IMR-90 (cell line): ENCODE measurements at regions not wholly inside any gene's neighbourhood (a gene's known extent, or its start where the extent isn't known, plus 50 kb on each side); places are given as distances from the start of the nearest gene placed in this dataset.

Experiments
- ATAC-seq: fragments of 200-7000 bp; cut with Tn5 transposase; 2 replicates; pipeline ENCODE4 v1.9.1; 2020; ENCODE audit warnings: low read depth, mild to moderate bottlenecking, moderate library complexity
- BruUV-seq: library from RNA; stranded (reverse); fragments of 400-500 nt; replicated peaks from 2 replicates; lab custom pipeline; 2021; lab: Mats Ljungman, UMichigan
- CTCF ChIA-PET: fragments of 300-600 bp; formaldehyde crosslinking; extraction: SDS; loops from one replicate; lab custom pipeline; 2021; ENCODE audit warnings: antibody characterized with exemption; lab: Yijun Ruan, JAX
- POLR2A ChIA-PET: fragments of 300-600 bp; sonication (Branson Sonifier 250); formaldehyde crosslinking; loops from one replicate; lab custom pipeline; 2022; ENCODE audit warnings: antibody characterized with exemption; ENCODE audit not compliant: unreplicated experiment; lab: Charles Lee
- DNase-seq: peaks from one replicate; pipeline ENCODE4 v3.0.0; 2013
- H2AFZ ChIP-seq: replicated peaks from 2 replicates; pipeline ENCODE3; 2013; ENCODE audit warnings: low read length, mild to moderate bottlenecking; ENCODE audit not compliant: poor library complexity
- H2AK5ac ChIP-seq: 2 replicates; pipeline ENCODE4 v1.6.1; 2013; ENCODE audit warnings: low read depth, low read length, inconsistent platforms
- H2AK9ac ChIP-seq: replicated peaks from 2 replicates; pipeline ENCODE3; 2013; ENCODE audit warnings: mild to moderate bottlenecking, low read depth, low read length, moderate library complexity; ENCODE audit not compliant: poor library complexity
- H2BK120ac ChIP-seq: 2 replicates; pipeline ENCODE4 v1.6.1; 2013; ENCODE audit warnings: low read depth, low read length, inconsistent platforms
- H2BK15ac ChIP-seq: 3 replicates; pipeline ENCODE4 v1.6.1; 2013; ENCODE audit warnings: low read depth, low read length, inconsistent platforms
- H2BK20ac ChIP-seq: 2 replicates; pipeline ENCODE4 v1.6.1; 2013; ENCODE audit warnings: low read depth, mild to moderate bottlenecking, inconsistent platforms, low read length, moderate library complexity
- H2BK5ac ChIP-seq: 2 replicates; pipeline ENCODE4 v1.6.1; 2013; ENCODE audit warnings: mild to moderate bottlenecking, low read depth, low read length, inconsistent platforms; ENCODE audit not compliant: poor library complexity, severe bottlenecking
- H3K14ac ChIP-seq: replicated peaks from 2 replicates; pipeline ENCODE4 v1.6.1; 2013; ENCODE audit warnings: low read depth, low read length, inconsistent platforms
- H3K18ac ChIP-seq: 2 replicates; pipeline ENCODE4 v1.6.1; 2013; ENCODE audit warnings: low read depth, low read length, control low read depth
- H3K23ac ChIP-seq: 2 replicates; pipeline ENCODE4 v1.6.1; 2013; ENCODE audit warnings: low read depth, low read length, inconsistent platforms
- H3K27ac ChIP-seq: 2 replicates; pipeline ENCODE4 v1.5.1; 2013; ENCODE audit warnings: mild to moderate bottlenecking, control low read depth, low read length; ENCODE audit not compliant: insufficient read depth
- H3K27me3 ChIP-seq: 2 replicates; pipeline ENCODE4 v1.6.1; 2013; ENCODE audit warnings: low read length; ENCODE audit not compliant: control insufficient read depth, insufficient read depth
- H3K36me3 ChIP-seq: 2 replicates; pipeline ENCODE4 v1.6.1; 2013; ENCODE audit warnings: low read length, mixed read lengths; ENCODE audit not compliant: control insufficient read depth, insufficient read depth
- H3K4ac ChIP-seq: 2 replicates; pipeline ENCODE4 v1.6.1; 2013; ENCODE audit warnings: low read depth, low read length, inconsistent platforms
- H3K4me1 ChIP-seq: 2 replicates; pipeline ENCODE4 v1.6.1; 2013; ENCODE audit warnings: low read length, mixed read lengths; ENCODE audit not compliant: control insufficient read depth, insufficient read depth
- H3K4me2 ChIP-seq: 2 replicates; pipeline ENCODE4 v1.6.1; 2013; ENCODE audit warnings: low read depth, mild to moderate bottlenecking, control low read depth, low read length, moderate library complexity
- H3K4me3 ChIP-seq: 2 replicates; pipeline ENCODE4 v1.5.1; 2013; ENCODE audit warnings: low read depth, mild to moderate bottlenecking, control low read depth, low read length, moderate library complexity; ENCODE audit not compliant: insufficient read depth
- H3K56ac ChIP-seq: 2 replicates; pipeline ENCODE4 v1.6.1; 2013; ENCODE audit warnings: low read length, inconsistent platforms; ENCODE audit not compliant: insufficient read depth; ENCODE audit errors: extremely low read depth
- H3K79me1 ChIP-seq, 2 experiments: 2 replicates each; pipeline ENCODE4 v1.6.1; 2013; ENCODE audit warnings: low read length in 2 of 2, inconsistent platforms in 1 of 2, low read depth in 1 of 2
- H3K9ac ChIP-seq: 2 replicates; pipeline ENCODE4 v1.6.1; 2013; ENCODE audit warnings: low read depth, low read length, control low read depth
- H3K9me1 ChIP-seq: 2 replicates; pipeline ENCODE4 v1.6.1; 2013; ENCODE audit warnings: low read length, inconsistent platforms; ENCODE audit not compliant: insufficient read depth
- H3K9me3 ChIP-seq: 2 replicates; pipeline ENCODE4 v1.6.1; 2013; ENCODE audit warnings: low read length; ENCODE audit not compliant: control insufficient read depth, insufficient read depth
- H4K20me1 ChIP-seq: 2 replicates; pipeline ENCODE4 v1.6.1; 2013; ENCODE audit warnings: low read length, inconsistent platforms; ENCODE audit not compliant: insufficient read depth
- H4K5ac ChIP-seq: 2 replicates; pipeline ENCODE4 v1.6.1; 2013; ENCODE audit warnings: mild to moderate bottlenecking, low read depth, low read length, control low read depth
- H4K8ac ChIP-seq, 2 experiments: 2 replicates each; pipeline ENCODE4 v1.6.1; 2013; ENCODE audit warnings: low read depth in 2 of 2, low read length in 2 of 2, control low read depth in 1 of 2, inconsistent platforms in 1 of 2
- H4K91ac ChIP-seq: 2 replicates; pipeline ENCODE4 v1.6.1; 2013; ENCODE audit warnings: low read depth, low read length, inconsistent platforms; ENCODE audit not compliant: insufficient read depth
- FOS ChIP-seq: fragments of 150-350 bp; IDR thresholded peaks from 2 replicates; pipeline ENCODE4 v1.6.1; 2016; ENCODE audit warnings: low read depth, low read length
- WGBS, 2 experiments: methylation state at CpG; one replicate each; pipeline versions ENCODE4 v1.1.5 to v1.1.7; 2013; ENCODE audit warnings: missing lambda C conversion rate in 2 of 2; ENCODE audit not compliant: insufficient read length in 1 of 2; ENCODE audit errors: extremely low coverage in 2 of 2; 5-methylcytosine and 5-hydroxymethylcytosine counted together
- dilution Hi-C: fragments of 300-500 bp; cut with HindIII; formaldehyde crosslinking; loops from one replicate; pipeline ENCODE4 v1.14.3; 2018; ENCODE audit warnings: low sequenced_read_pairs; ENCODE audit not compliant: unreplicated experiment
- in situ Hi-C: fragments of 300-500 bp; cut with MboI; formaldehyde crosslinking; loops from 3 replicates; pipeline ENCODE4 v1.14.3; 2019; ENCODE audit warnings: low sequenced_read_pairs, inconsistent platforms, mixed read lengths
- intact Hi-C: fragments of 100-400 bp; cut with micrococcal nuclease; formaldehyde crosslinking; loops from 2 replicates; pipeline ENCODE4 v1.10.0; 2022

DNA sequence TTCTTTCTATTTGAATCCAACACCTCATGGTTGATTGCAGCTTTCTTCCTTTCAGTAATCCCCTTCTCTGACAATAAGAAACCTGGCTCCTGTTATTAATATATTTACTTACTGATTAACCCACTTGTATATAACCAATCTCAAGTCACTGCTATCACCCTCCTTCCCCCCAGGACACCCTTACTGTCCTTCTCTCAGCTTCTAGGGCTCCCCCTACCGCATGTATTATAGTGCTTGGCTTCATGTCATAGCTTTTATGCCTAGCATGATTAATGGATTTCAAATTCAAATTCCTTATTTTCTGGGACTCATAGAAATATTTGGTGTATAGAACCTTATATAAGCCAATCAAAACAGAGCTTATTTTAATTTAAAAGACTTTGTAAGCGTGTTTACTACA, 75.7 kb upstream of the BNIP2 start:
- Histone ChIP-seq H3K56ac (no peak overlapping the region), H3K9me1 (no peaks in the 10 kb centered on the region), H4K8ac (no peak overlapping the region), H3K4me1 (no peaks in the 10 kb centered on the region), H2BK120ac (no peak overlapping the region), H3K36me3 (no peaks in the 10 kb centered on the region), H3K9ac (no peak overlapping the region), H2BK15ac (no peak overlapping the region), H4K20me1 (no peaks in the 10 kb centered on the region), H2BK5ac (no peak overlapping the region), H3K27ac (no peak overlapping the region), H2AK5ac (no peak overlapping the region), H3K79me1 (no peaks in the 10 kb centered on the region), H2AK9ac (no peak overlapping the region), H3K18ac (no peak overlapping the region), H2BK20ac (no peak overlapping the region), H3K4me2 (no peak overlapping the region), H3K4ac (no peak overlapping the region), H3K27me3 (no peaks in the 10 kb centered on the region), H3K14ac (no peak overlapping the region), H4K91ac (no peak overlapping the region), H4K5ac (no peak overlapping the region), H2AFZ (no peak overlapping the region), H3K9me3 (no peaks in the 10 kb centered on the region), H3K4me3 (no peak overlapping the region), H3K23ac (no peak overlapping the region)
- dilution Hi-C loops: no loop called here
- BruUV-seq: no TSS peak
- in situ Hi-C loops: no loop called here
- intact Hi-C loops: no loop called here
- no peak for DNase-seq
- TF ChIP-seq FOS: no peak
- ATAC-seq: no peak
- ChIA-PET CTCF (no interaction called here), POLR2A (interaction anchor here (0.7 kb wide), 1 partner anchor 181 kb away, joined by 3 read pairs; no protein-coding TSS in a partner anchor)
- WGBS, 2 experiments: no CpG with 5 or more reads among the region's 2 CpGs
